NCI-H526 (cell line): ENCODE measurements at regions not wholly inside any gene's neighbourhood (a gene's known extent, or its start where the extent isn't known, plus 50 kb on each side); places are given as distances from the start of the nearest gene placed in this dataset.

ENCODE experiments used
- DNase-seq, 2 experiments: peaks; one replicate each; lab custom pipeline; 2025; lab: John Stamatoyannopoulos, UW

DNA sequence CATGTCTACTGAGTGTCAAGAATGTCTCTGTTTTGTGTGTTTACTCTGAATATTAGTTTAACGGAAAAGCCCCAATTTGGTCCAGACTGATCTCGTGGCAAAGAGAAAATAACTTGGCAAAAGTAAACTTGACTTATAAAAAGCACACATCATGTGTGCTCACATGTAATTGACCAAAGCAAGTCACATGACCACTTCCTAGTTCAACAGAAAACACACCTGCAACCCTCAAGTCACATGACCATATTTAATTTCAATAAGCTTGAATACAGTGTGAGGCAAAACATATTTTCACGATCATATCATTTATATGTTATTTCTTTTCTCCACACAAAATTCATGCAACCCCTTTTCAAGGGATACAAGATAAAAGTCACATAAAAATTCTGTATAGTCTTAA lies 662.4 kb downstream of the SLITRK1 start:
- no peak for DNase-seq

DNA sequence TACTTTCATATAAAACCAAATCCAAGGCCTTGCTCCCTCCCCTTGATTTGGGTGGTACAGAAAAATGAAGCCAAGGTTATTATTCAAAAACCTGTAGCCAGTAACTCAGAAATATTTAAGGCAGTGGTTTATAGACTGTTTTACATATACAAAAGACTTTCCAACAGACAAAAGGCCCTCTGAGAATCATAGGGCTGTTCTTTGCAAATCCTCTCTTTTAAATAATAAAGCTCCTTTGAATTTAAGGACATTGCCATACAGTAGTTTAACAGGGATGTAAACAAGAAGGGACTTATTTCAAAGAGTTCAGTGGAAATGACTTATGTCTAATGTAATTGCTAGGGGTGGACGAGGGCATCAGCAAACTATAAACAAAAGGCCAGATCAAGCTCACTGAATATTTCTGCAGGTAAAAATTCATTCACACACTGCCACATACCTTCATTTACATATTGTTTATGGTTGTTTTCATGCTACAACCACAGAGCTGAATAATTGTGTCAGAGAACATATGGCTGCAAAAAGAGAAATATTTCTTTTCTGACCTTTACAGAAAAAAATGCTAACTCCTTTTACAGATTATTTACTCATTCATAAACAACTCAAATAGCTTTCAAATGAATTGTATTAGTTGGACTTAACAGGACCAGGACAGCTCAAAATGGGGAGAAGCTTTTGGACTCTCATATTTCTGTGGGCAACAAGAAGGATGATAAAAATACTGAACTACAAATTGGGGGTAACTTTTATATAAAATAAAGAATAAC lies 665.6 kb downstream of the SLITRK1 start:
- peak; percentile 92 to 98 for DNase-seq

DNA sequence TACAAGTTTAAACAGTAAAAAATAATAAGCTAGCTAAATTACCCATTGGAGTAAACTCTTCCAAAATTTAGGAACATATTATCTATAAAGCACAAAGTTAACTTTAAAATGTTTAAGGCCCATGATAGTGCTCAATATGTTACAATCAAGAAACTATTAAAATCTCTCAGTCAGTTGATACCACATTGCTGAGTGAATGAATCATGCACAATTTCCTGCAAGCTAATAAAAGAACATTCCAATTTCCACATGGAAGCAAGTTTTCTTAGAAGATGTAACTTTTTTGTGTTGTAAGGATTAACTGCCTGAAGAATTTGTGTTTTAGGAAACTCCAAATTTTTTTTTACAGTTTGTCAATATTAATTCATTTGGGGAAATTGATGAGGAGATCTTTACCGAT lies 666.6 kb downstream of the SLITRK1 start:
- no peak for DNase-seq

DNA sequence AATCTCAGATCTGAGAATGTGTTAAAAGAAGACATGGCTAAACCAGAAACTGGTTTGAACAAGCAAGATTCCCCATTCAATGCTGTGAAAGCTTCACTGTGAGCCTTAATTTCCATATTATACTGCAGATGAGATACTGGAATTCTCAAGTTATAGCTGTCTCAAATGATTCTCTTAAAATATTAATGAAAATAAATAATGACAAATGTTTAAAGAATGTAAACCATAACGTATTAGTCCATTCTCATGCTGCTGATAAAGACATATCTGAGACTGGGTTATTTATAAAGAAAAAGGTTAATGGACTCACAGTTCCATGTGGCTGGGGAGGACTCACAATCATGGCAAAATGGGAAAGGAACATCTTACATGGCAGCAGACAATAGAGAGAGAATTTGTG lies 667.8 kb downstream of the SLITRK1 start:
- no peak for DNase-seq

DNA sequence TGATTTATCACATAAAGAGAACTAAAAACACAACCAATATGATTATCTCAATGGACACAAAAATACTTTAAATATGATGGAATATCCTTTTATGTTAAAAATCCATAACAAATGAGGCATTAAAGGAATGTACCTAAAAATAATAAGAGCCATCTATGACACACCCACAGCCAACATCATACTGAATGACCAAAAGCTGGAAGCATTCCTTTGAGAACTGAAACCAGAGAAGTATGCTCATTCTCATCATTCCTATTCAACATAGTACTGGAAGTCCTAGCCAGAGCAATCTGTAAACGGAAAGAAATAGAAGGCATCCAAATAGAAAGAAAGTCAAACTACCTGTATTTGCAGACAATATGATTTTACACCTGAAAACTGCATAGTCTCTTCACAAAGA lies 671.0 kb downstream of the SLITRK1 start:
- no peak for DNase-seq

DNA sequence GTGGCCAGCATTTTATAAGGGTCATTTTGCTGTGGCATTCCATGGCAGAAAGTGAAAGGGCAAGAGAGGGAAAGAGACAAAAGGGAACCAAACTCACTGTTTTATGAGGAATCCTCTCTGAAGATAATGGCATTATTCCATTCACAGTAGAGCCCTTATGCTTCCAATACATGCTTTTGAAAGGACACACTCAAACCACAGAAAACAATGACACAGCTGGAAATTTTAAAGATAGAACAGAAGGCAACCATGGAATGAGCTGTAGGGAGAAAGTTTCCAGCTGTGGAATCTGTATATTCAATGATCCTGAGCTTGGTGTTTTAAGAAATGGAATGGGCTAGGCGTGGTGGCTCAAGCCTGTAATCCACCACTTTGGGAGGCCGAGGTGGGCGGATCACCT lies 677.4 kb downstream of the SLITRK1 start:
- no peak for DNase-seq

DNA sequence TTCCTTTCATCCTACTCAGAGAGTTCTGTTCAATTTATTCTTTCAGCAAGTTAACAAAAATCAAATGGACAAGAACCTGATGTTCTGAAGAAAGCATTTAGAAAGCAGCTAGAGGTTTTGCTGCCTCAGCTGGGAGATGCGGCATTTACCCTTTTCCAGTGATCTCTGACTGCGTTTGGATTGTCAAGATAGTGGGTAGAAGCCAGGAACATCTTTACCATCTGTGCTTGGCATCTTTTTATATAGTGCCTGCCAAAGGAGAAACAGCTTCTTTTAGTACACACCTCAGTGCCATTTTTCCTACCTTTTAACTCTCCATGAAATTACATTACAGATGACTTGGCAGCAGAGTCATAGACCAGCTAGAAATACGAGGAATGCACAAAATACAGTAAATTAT lies 680.8 kb downstream of the SLITRK1 start:
- no peak for DNase-seq

DNA sequence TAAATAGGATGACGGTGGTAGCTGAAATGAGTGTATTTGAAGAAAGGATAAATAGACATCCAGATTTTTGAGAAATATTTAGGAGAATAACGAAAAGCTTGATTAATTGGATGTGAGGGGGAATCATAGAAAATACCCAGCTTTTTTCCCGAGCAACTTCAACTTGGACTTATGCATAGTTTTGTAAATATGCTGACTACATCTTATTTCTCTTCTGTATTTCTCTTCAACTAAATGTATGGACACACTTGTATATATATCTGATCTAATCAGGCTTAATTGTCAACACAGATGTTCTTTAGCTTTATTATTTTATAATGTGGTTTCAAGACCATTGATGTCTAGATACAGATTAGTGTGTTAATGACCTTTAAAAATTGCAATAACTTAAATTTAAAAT lies 685.0 kb downstream of the SLITRK1 start:
- no peak for DNase-seq

DNA sequence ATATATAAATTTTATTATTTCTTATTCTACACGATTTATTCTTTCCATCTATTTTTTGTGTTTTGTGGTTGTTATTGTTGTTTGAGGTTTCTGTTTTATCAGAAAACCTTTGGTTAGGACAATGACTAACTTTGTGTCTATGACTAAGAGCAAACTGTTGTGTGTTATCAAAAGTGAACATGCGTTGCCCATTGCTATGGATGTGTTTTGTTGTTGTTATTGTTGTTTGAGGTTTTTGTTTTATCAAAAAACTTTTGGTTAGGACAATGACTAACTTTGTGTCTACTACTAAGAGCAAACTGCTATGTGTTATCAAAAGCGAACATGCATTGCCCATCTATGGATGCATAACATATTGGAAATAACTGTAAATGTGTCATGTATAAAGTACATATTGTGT lies 692.3 kb downstream of the SLITRK1 start:
- DNase-seq: no peak

DNA sequence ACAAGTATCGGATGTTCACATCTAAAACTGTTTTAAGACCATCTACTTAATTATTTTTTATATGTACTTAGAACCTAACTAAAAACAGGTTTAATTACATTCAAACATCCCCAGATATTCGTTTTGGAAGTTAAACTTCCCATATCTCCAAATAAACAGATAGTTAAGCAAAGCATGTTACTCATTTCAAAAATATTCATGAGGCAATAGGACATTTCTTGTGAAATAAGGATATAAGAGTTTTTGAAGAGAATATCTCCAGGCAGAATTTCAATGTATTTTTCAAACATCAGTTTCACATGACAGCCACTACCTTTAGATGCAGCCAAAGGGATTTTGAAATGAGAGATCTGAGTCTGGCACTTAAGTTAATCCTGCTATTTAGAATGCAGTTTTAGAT lies 697.5 kb downstream of the SLITRK1 start:
- no peak for DNase-seq

DNA sequence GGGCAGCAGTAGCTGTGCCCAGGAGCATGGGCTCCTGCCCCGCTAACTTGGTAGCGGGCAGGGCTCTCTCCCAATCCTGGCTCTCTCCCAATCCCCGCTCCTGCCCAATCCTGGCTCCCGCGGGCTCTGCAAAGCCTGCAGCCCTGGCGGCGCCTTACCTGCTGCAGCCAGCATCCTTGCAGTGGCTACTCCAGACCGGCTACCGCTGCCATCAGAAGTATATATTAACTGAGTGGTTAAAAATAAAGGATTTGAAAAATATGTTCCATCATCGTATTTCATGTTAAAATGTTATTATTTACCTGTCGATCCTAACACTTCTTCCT lies 698.2 kb downstream of the SLITRK1 start:
- DNase-seq: no peak

DNA sequence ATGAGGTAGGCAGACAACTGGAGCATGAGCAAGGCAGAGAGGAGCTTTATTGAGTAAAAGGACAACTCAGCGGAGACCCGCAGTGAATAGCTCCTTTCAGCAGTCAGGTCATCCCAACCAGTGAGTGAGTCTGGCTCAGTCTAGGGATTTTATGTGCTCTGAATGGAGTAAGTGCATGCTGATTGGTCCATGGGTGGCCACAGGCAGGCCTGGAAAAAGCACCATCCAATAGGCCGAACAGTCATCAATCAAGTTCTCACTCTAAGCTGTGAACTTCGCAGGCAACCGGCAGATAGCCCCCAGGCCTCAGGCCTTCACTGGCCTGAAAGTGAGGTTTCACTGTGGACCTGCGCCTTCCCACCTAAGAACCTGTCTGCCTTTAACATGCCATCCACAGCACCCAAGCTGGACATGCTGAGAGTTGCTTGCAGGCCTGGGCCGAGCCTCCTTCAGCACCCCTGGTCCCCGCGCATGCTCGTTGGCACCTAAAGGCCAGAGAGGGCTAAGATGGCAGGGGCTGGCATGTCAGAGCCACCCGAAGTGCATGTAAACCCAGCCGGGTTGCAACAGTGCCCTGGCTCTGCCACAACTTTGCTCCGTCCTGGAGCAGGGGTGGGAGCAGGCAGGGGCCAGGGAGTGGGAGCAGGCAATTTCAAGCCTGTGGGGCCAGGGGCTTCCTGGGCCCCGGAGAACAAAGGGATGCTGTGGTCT lies 698.7 kb downstream of the SLITRK1 start:
- DNase-seq: no peak

DNA sequence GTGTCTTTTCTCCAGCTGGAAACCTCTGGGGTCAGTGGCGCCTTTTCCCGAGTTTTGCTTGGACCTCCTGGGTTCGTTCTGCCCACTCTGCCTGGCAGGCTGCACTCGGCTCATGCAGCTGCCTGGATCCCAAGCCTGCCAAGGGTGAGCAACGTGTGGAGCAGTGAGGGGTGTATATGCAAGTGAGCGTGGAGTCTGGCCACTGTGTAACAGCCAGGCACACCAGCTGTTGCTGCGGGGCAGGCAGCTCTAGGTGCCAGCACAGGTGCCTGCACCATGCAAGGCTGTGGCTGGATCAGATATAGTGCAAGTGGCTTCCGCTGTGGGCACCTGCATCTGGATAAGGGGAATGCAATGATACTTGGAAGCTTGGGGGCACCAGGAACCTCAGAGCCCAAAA lies 699.4 kb downstream of the SLITRK1 start:
- no peak for DNase-seq

DNA sequence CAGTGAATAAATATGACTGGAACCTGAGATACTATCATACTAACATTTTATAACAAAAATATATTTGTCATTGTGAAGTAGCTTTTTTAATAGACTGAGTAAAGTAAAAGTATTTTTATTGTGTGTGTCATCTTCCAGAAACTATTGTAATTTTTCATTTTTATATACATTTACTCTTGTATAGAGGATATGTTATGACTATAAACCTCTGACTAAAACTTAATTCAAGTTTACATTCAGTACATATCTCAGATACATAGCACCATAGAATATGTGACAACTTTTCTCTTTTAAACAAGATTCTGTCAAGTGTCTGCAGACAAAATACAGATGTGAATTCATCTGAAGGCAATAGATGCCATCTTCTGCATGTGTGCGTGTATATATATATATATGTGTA lies 704.3 kb downstream of the SLITRK1 start:
- no peak for DNase-seq

DNA sequence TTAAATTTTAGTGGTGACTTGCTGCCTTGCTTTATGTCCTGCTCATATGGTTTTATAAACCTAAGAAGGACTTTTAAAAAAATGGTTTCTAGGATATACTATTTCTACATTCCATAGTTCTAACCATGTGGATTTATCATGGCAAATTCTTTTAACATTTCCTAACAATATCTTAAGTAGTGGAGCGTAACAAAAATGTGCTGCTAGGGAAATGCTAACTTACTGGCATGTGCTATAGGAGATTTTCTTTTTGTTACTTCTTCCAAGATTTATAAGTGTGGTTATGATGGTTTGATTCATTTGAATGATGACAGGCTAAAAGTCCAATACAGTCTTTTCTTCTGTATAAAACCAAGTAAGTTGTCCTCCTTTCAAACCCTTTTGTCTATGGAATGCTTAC lies 713.7 kb downstream of the SLITRK1 start:
- no peak for DNase-seq

DNA sequence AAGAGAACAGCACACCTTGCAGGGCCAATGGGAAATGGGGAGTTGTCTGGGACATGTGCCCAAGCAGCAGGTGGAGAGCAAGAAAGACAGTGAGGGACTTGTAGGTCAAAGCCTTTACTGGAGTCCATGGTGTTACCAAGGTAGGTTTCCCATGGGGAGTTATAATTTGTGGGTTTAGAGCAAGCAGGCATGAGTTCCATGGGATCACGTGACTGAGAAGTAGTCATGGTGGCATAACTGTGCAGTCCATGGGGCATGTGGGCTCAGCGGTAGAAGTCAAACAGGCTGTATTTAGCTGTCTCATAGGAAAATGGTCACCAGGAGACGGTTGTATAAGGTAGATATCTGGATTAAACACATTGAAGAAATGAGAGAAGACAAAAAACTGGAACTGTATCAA lies 715.1 kb downstream of the SLITRK1 start:
- DNase-seq: no peak

DNA sequence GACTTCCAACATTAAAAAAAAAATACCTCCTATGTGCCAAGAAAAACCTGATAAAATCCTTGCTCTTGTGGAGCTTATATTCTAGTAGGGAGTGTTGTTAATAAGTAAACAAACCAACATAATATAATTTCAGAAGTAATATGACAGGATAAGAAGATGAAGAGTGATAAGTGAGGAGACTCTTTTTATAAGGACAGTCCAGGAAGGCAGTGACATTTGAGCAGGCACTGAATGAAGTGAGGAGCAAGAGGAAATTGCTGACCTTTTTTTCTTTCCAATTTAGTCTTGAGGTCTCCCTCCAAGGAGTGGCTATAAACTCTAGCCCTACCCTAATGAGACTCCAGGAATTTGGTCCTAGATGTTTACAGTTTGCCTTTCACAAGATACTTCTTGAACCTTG lies 715.7 kb downstream of the SLITRK1 start:
- DNase-seq: no peak

DNA sequence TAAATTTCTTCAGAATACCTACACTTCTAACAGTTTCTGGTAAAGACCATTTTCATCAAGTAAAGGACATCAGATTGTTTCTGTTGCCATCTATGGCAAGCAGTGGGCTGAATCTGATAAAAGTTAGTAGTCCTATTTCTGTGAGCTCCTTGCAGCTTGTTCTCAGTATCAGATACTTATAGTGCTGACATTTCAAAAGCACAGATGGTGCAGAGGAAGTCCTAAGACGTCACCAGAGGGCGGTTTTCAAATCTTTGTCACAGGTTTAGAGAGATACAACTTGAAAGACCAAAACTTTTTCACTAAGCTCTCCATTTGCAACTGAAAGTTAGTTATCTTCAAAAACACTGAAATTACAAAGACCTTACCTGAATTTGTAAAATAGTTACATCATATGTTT lies 719.8 kb downstream of the SLITRK1 start:
- DNase-seq: no peak

DNA sequence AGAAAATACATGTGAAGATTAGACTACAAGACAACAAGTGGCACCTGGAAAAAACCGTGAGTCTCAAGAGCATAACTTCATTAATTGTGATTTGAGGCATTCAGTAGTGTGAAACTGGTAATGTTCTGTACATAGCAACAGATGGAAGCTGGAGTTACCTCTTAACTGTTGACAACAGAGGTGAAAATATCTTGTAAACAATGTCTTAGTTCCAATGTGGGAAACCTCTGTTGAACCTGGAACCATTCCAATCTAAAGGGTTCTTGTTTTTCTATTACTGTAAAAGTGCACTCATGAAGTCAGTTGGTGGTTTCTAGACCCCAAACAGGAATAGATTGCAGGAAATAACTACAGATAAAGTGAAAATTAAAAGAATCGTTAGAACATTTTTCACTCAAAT lies 728.4 kb downstream of the SLITRK1 start:
- no peak for DNase-seq

DNA sequence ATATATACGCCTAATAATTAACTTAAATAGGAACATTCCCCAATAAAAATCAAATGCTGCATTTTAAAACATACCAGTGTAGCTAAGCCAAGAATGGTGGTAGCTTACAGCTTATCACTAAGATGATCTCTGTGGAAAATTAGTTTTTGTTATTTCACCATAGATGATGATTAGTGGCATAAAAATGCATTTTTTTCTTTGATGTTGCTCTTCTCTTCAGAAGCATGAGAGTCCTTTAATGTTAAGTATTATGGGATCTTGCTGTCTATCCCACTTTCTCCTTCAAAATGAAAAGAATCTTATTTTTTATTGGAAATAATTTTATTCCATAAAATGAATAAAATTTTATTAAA lies 731.0 kb downstream of the SLITRK1 start:
- no peak for DNase-seq

DNA sequence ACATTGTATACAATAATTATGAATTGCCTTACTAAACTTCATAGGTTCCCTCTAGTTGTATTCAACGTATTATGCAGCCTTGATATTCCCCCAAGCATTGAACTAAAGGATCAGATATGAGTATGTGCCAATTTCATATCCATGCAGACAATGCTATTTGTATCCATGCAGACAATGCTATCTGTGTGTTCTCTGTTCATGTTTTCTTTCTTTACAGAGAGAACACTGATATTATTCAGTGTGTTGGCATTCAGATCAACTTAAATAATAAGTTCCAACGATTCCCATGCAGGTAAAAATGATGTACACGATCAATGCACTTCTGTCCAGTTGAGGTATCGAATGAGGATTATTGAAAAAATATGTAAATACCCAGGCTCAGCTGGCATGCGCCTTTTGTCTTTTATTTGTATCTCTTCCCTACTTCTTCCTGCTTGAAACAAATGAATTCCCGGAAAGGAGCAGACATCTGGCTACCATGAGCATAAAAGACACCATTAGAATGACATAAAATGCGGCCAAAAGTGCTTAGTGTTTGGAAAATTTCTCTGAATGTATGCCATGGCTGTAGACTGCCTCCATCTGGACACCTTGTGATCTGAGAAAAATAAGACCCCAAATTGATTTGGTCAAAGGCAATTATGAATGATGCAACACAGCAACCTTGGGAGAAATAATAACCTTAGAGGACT lies 731.5 kb downstream of the SLITRK1 start:
- DNase-seq: no peak

DNA sequence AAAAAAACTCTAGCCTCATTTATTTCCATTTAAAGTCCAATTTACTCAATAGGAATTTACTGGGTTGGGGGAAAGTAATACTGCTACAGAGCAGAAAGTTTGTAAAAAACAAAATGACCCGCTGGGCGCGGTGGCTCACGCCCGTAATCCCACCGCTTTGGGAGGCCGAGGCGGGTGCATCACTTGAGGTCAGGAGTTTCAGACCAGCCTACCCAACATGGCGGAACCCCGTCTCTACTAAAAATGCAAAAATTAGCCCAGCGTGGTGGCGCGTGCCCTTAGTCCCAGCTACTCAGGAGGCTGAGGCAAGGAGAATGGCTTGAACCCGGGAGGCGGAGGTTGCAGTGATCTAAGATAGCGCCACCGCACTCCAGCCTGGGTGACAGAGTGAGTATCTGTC lies 745.6 kb downstream of the SLITRK1 start:
- no peak for DNase-seq

DNA sequence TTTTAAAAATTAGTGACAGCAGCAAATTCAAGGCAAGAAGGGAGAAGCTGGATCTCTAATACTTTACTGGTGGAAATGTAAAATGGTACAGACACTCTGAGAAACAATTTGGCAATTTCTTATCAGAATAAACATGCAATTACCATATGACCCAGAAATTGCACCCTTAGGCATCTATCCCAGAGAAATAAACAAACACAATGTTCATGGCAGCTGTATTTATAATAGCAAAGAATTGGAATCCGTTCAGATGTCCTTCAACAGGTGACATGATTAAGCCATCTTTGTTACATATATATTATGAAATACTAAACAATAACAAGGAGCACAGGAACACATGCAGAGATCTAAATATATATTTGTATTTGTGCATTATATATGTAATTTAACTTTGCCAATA lies 756.5 kb downstream of the SLITRK1 start:
- DNase-seq: no peak

DNA sequence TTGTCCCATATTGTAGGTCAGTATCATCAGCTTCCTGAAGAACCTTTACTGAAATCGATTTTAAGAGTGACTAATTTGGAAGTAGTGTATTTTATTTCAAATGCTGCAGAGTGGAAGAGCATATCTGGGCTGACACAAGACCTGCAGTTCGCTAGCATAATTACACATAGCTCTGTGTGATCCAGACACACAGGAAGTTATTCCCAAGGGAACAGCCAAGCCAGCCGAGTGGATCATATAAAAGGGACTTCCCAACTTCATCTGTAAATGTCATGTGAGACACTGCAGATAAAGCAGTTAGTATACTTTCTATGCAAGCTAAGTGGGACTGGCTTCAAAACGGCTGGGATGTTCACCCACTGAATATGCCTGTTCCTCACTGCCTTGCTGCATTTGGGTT lies 760.4 kb downstream of the SLITRK1 start:
- peak; percentile 75 to 91 for DNase-seq
